B cell (primary cell): ENCODE measurements at regions not wholly inside any gene's neighbourhood (a gene's known extent, or its start where the extent isn't known, plus 50 kb on each side); places are given as distances from the start of the nearest gene placed in this dataset.

ENCODE experiments used
- EZH2 ChIP-seq: IDR thresholded peaks from 2 replicates; pipeline ENCODE4 v1.6.1; 2012; ENCODE audit warnings: borderline replicate concordance, low read depth, mild to moderate bottlenecking, moderate library complexity, low read length; ENCODE audit not compliant: insufficient read depth, poor library complexity, severe bottlenecking
- TF ChIP-seq, protein P1 (sequence below): fragments of 200-600 bp; IDR thresholded peaks from one replicate; pipeline ENCODE4 v1.8.0; 2022; ENCODE audit warnings: antibody characterized with exemption, mild to moderate bottlenecking

DNA sequence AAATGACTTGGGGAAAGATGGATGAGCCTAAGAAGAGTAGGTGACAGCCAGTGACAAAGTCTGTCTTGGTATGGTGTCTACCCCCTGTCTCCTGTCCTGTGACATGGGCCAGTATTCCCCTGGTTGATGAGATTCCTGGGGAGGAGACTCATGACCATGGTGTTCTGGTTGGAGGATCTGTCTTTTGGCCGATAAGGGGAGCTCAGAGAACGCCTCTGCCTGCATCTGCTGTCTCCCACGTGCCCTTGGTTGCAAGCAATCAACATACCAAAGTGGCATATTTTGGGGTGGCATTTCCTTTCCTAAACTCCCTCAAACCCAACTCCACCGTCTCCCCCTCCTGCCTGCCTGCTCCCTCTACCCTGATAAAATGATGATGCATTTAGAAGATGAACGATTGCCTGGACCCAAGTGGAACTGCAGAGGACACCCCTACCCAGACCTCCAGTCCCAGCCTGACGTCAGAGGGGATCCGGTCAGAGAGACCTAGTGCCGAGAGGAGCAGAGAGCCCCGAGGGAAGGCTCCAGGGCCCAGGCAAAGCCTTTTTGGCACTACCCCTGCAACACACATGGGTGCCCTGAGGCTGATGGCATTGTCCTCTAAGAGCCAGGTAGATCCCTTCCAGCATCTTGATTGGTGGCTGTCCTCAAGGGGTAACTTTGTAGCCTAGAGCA lies 88.0 kb upstream of the KCNK12 start:
- TF ChIP-seq, protein P1, sequence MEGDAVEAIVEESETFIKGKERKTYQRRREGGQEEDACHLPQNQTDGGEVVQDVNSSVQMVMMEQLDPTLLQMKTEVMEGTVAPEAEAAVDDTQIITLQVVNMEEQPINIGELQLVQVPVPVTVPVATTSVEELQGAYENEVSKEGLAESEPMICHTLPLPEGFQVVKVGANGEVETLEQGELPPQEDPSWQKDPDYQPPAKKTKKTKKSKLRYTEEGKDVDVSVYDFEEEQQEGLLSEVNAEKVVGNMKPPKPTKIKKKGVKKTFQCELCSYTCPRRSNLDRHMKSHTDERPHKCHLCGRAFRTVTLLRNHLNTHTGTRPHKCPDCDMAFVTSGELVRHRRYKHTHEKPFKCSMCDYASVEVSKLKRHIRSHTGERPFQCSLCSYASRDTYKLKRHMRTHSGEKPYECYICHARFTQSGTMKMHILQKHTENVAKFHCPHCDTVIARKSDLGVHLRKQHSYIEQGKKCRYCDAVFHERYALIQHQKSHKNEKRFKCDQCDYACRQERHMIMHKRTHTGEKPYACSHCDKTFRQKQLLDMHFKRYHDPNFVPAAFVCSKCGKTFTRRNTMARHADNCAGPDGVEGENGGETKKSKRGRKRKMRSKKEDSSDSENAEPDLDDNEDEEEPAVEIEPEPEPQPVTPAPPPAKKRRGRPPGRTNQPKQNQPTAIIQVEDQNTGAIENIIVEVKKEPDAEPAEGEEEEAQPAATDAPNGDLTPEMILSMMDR: no peak
- no peak for TF ChIP-seq EZH2
